ENCODE measurements at regions not wholly inside any gene's neighbourhood (a gene's known extent, or its start where the extent isn't known, plus 50 kb on each side); places are given as distances from the start of the nearest gene placed in this dataset.

DNA sequence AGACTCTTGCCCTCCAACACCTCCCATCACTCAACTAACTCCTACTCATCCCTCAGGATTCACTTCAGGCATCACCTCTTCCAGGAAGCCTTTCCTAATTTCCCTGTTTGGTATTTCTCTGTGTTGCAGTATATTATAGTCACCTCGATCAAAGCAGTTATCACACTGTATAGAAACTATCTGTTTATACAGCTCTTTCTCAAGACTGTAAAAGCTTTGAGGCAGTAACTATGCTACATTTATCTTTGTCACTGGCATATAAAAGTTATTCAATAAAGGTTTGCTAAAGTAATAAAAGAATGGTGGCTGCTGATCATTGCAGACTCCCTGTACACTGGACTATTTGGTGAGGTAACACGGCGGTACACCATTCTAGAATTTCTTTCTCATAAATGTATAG, 284.9 kb downstream of the PAX3 start:
- no peaks in the 10 kb centered on the region for H3K9me3 ChIP-seq
- H3K27me3 ChIP-seq, result no peaks in the 10 kb centered on the region
- H3K4me3 ChIP-seq, result no peak overlapping the region
- TF ChIP-seq EP300 (IDR thresholded peaks at IDR 0.05) (no peak), CTCF (IDR thresholded peaks at IDR 0.05) (no peak), POLR2A (IDR thresholded peaks at IDR 0.05) (no peak)
- no peaks in the 10 kb centered on the region for H3K4me1 ChIP-seq
- DNase-seq (ENCODE audit: low spot score in 2 of 2), result no peak
- no peak overlapping the region for H3K27ac ChIP-seq
- WGBS, 2 donors, result 78 to 90% methylated on average over 3 of the region's 3 CpGs
- H3K36me3 ChIP-seq, result no peaks in the 10 kb centered on the region

DNA sequence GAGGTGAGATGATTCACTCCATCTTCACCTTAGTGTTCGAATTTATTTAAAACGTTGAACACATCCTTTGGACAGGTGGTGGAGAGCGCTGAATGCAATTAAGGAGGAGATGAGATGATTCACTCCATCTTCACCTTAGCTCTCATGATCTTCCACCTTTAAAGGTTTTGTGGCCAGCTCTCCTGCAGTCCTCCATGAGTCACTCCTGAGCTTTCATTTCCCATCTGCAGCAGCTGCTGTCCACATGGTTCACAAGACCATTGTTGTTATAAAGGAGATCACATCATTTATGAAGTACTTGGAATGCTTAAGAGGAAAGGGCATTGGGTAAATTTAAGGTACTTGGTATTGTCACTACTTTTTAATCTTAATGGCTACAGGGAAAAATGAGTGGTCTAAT, 298.5 kb downstream of the PAX3 start:
- WGBS, 2 donors, result 83 to 99% methylated on average over 3 of the region's 3 CpGs
- H3K4me1 ChIP-seq, result no peaks in the 10 kb centered on the region
- H3K27me3 ChIP-seq, result no peaks in the 10 kb centered on the region
- DNase-seq (ENCODE audit: low spot score in 2 of 2), result no peak
- no peak overlapping the region for H3K27ac ChIP-seq
- TF ChIP-seq CTCF (IDR thresholded peaks at IDR 0.05) (no peak), EP300 (IDR thresholded peaks at IDR 0.05) (no peak), POLR2A (IDR thresholded peaks at IDR 0.05) (no peak)
- no peak overlapping the region for H3K4me3 ChIP-seq
- no peaks in the 10 kb centered on the region for H3K9me3 ChIP-seq
- H3K36me3 ChIP-seq, result no peaks in the 10 kb centered on the region

GRCh38 chr2:221999717-222000116, 299.1 kb downstream of the PAX3 start:
- Histone ChIP-seq H3K4me1 (no peaks in the 10 kb centered on the region), H3K9me3 (no peaks in the 10 kb centered on the region), H3K4me3 (no peak overlapping the region), H3K27me3 (no peaks in the 10 kb centered on the region), H3K27ac (no peak overlapping the region), H3K36me3 (no peaks in the 10 kb centered on the region)
- no peak for DNase-seq (ENCODE audit: low spot score in 2 of 2)
- TF ChIP-seq POLR2A (IDR thresholded peaks at IDR 0.05), result no peak
- no peak for TF ChIP-seq EP300 (IDR thresholded peaks at IDR 0.05)
- TF ChIP-seq CTCF (IDR thresholded peaks at IDR 0.05), result no peak
- 76 to 81% methylated on average over 6 of the region's 6 CpGs for WGBS, 2 donors

DNA sequence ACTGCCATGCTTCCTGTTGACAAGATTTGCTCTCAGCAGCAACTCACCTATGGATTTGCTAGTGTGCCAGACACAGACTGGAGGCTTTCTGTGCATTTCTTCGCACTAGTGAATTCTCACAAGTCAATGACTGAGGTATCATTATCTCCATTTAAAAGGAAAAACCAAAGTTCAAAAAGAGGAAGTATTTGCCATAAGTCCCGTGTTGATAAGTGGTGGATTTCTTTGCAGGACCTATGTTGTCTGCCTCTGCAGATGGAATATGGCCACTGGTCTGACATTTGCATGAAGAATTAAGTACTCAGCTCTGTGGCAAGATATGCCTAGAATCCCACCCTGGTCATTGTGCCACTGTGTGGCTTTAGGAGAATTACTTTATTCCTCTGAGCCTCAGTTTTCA, 299.6 kb downstream of the PAX3 start:
- no peak for DNase-seq (ENCODE audit: low spot score in 2 of 2)
- Histone ChIP-seq H3K36me3 (no peaks in the 10 kb centered on the region), H3K9me3 (no peaks in the 10 kb centered on the region), H3K27me3 (no peaks in the 10 kb centered on the region), H3K4me1 (no peaks in the 10 kb centered on the region), H3K27ac (no peak overlapping the region), H3K4me3 (no peak overlapping the region)
- TF ChIP-seq POLR2A (IDR thresholded peaks at IDR 0.05), result no peak
- TF ChIP-seq EP300 (IDR thresholded peaks at IDR 0.05), result no peak
- TF ChIP-seq CTCF (IDR thresholded peaks at IDR 0.05), result no peak
- WGBS, 2 donors, result 73 to 84% methylated on average over 2 of the region's 2 CpGs

GRCh38 chr2:221997683-221998082, 301.1 kb downstream of the PAX3 start:
- H3K27ac ChIP-seq, result no peak overlapping the region
- no peak for DNase-seq (ENCODE audit: low spot score in 2 of 2)
- no peak overlapping the region for H3K4me3 ChIP-seq
- H3K4me1 ChIP-seq, result no peaks in the 10 kb centered on the region
- no peaks in the 10 kb centered on the region for H3K9me3 ChIP-seq
- TF ChIP-seq EP300 (IDR thresholded peaks at IDR 0.05), result no peak
- TF ChIP-seq POLR2A (IDR thresholded peaks at IDR 0.05), result no peak
- TF ChIP-seq CTCF (IDR thresholded peaks at IDR 0.05), result no peak
- no peaks in the 10 kb centered on the region for H3K27me3 ChIP-seq
- no peaks in the 10 kb centered on the region for H3K36me3 ChIP-seq
- 70 to 90% methylated on average over 1 of the region's 1 CpG for WGBS, 2 donors

Measured in tibial nerve (tissue), 4 donors.